Activated CD8-positive, alpha-beta T cell treated with anti-CD3 and anti-CD28 coated beads for 36 hours (primary cell): ENCODE measurements at regions not wholly inside any gene's neighbourhood (a gene's known extent, or its start where the extent isn't known, plus 50 kb on each side); places are given as distances from the start of the nearest gene placed in this dataset.

Experiments
- ATAC-seq: fragments of 200-7000 bp; cut with Tn5 transposase; one replicate; pipeline ENCODE4 v1.10.0; 2021; ENCODE audit warnings: mild to moderate bottlenecking, moderate library complexity
- CTCF ChIA-PET: fragments of 350-600 bp; sonication (Branson Sonifier 250); formaldehyde crosslinking; loops from one replicate; lab custom pipeline; 2021; ENCODE audit warnings: antibody characterized with exemption; lab: Charles Lee
- POLR2A ChIA-PET: fragments of 350-600 bp; sonication (Branson Sonifier 250); formaldehyde crosslinking; loops from one replicate; lab custom pipeline; 2021; ENCODE audit warnings: antibody characterized with exemption; lab: Charles Lee
- DNase-seq: peaks from one replicate; pipeline ENCODE4 v3.0.0-alpha.2; 2020
- H3K27ac Mint-ChIP-seq: one replicate; pipeline ENCODE4 v1.8.0; 2021; ENCODE audit warnings: mild to moderate bottlenecking, mixed read lengths
- H3K27me3 Mint-ChIP-seq: one replicate; pipeline ENCODE4 v1.8.0; 2021; ENCODE audit warnings: mixed read lengths
- H3K36me3 Mint-ChIP-seq: one replicate; pipeline ENCODE4 v1.8.0; 2021; ENCODE audit warnings: low read depth, mixed read lengths
- H3K4me1 Mint-ChIP-seq: one replicate; pipeline ENCODE4 v1.8.0; 2021; ENCODE audit warnings: low read depth, mixed read lengths
- H3K4me3 Mint-ChIP-seq: one replicate; pipeline ENCODE4 v1.8.0; 2021; ENCODE audit warnings: mild to moderate bottlenecking, moderate library complexity, mixed read lengths
- H3K9me3 Mint-ChIP-seq: one replicate; pipeline ENCODE4 v1.8.0; 2021; ENCODE audit warnings: mixed read lengths
- CTCF ChIP-seq: fragments of 200-600 bp; IDR thresholded peaks from one replicate; pipeline ENCODE4 v1.8.0; 2022; ENCODE audit warnings: antibody characterized with exemption, mild to moderate bottlenecking
- intact Hi-C: fragments of 100-400 bp; cut with micrococcal nuclease; formaldehyde crosslinking; loops from one replicate; pipeline ENCODE4 v1.10.0; 2022

GRCh38 chr9:78620303-78620702, 323.4 kb downstream of the PSAT1 start:
- H3K9me3 Mint-ChIP-seq: no peaks in the 10 kb centered on the region
- no peak overlapping the region for H3K27ac Mint-ChIP-seq
- ATAC-seq: no peak
- DNase-seq: no peak
- TF ChIP-seq CTCF: no peak
- H3K36me3 Mint-ChIP-seq: no peaks in the 10 kb centered on the region
- ChIA-PET POLR2A (no interaction called here), CTCF (no interaction called here)
- no peaks in the 10 kb centered on the region for H3K4me1 Mint-ChIP-seq
- no peak overlapping the region for H3K4me3 Mint-ChIP-seq
- H3K27me3 Mint-ChIP-seq: no peaks in the 10 kb centered on the region
- intact Hi-C loops: no loop called here

- POLR2A ChIA-PET: no interaction called here
- CTCF ChIA-PET: no interaction called here
- no peak overlapping the region for H3K27ac Mint-ChIP-seq
- intact Hi-C loops: no loop called here
- no peak for DNase-seq
- H3K9me3 Mint-ChIP-seq: no peaks in the 10 kb centered on the region
- no peak for ATAC-seq
- no peak overlapping the region for H3K4me3 Mint-ChIP-seq
- no peaks in the 10 kb centered on the region for H3K4me1 Mint-ChIP-seq
- no peak for TF ChIP-seq CTCF
- no peaks in the 10 kb centered on the region for H3K36me3 Mint-ChIP-seq
- H3K27me3 Mint-ChIP-seq: no peaks in the 10 kb centered on the region
Observed at GRCh38 chr9:78620764-78621163, 323.8 kb downstream of the PSAT1 start.

GRCh38 chr9:78622126-78622525, 325.2 kb downstream of the PSAT1 start:
- TF ChIP-seq CTCF: no peak
- intact Hi-C loops: no loop called here
- no peak overlapping the region for H3K4me3 Mint-ChIP-seq
- H3K4me1 Mint-ChIP-seq: no peaks in the 10 kb centered on the region
- ATAC-seq (no peak), DNase-seq (no peak)
- H3K27ac Mint-ChIP-seq: no peak overlapping the region
- H3K27me3 Mint-ChIP-seq: no peaks in the 10 kb centered on the region
- ChIA-PET CTCF (no interaction called here), POLR2A (no interaction called here)
- no peaks in the 10 kb centered on the region for H3K9me3 Mint-ChIP-seq
- H3K36me3 Mint-ChIP-seq: no peaks in the 10 kb centered on the region

- Mint-ChIP-seq H3K4me3 (no peak overlapping the region), H3K27ac (no peak overlapping the region), H3K4me1 (no peaks in the 10 kb centered on the region), H3K9me3 (no peaks in the 10 kb centered on the region), H3K36me3 (no peaks in the 10 kb centered on the region), H3K27me3 (peaks cover 1% of the 10 kb centered on the region)
- no peak for ATAC-seq
- ChIA-PET POLR2A (no interaction called here), CTCF (no interaction called here)
- no peak for DNase-seq
- intact Hi-C loops: no loop called here
- no peak for TF ChIP-seq CTCF
Observed at GRCh38 chr9:78626971-78627370, 330.0 kb downstream of the PSAT1 start.

- Mint-ChIP-seq H3K36me3 (no peaks in the 10 kb centered on the region), H3K4me3 (no peak overlapping the region), H3K27me3 (peaks cover 1% of the 10 kb centered on the region), H3K9me3 (no peaks in the 10 kb centered on the region), H3K27ac (no peak overlapping the region), H3K4me1 (no peaks in the 10 kb centered on the region)
- no peak for TF ChIP-seq CTCF
- no peak for DNase-seq
- ATAC-seq: no peak
- ChIA-PET CTCF (no interaction called here), POLR2A (no interaction called here)
- intact Hi-C loops: no loop called here
Observed at GRCh38 chr9:78630966-78631365, 334.0 kb downstream of the PSAT1 start.
